Nephron progenitor cell (in vitro differentiated cells): ENCODE measurements at regions not wholly inside any gene's neighbourhood (a gene's known extent, or its start where the extent isn't known, plus 50 kb on each side); places are given as distances from the start of the nearest gene placed in this dataset.
"Not testable (repeated sequence)": the region's sequence is repeated elsewhere in the genome, so short reads cannot be mapped to it uniquely, and the experiment has no call there.

Experiments used
- DNase-seq: peaks from one replicate; pipeline ENCODE4 v3.0.0; 2021
- H3K27ac Mint-ChIP-seq: 2 replicates; pipeline ENCODE4 v1.8.0; 2021; ENCODE audit warnings: mild to moderate bottlenecking, moderate library complexity, mixed read lengths
- H3K27me3 Mint-ChIP-seq: 2 replicates; pipeline ENCODE4 v1.8.0; 2021; ENCODE audit warnings: mild to moderate bottlenecking, low read depth, mixed read lengths; ENCODE audit not compliant: poor library complexity
- H3K36me3 Mint-ChIP-seq: 2 replicates; pipeline ENCODE4 v1.8.0; 2021; ENCODE audit warnings: low read depth, mixed read lengths
- H3K4me1 Mint-ChIP-seq: 2 replicates; pipeline ENCODE4 v1.8.0; 2021; ENCODE audit warnings: mixed read lengths
- H3K4me3 Mint-ChIP-seq: 2 replicates; pipeline ENCODE4 v1.8.0; 2021; ENCODE audit warnings: mild to moderate bottlenecking, moderate library complexity, mixed read lengths
- H3K9me3 Mint-ChIP-seq: 2 replicates; pipeline ENCODE4 v1.8.0; 2021; ENCODE audit warnings: mild to moderate bottlenecking, moderate library complexity, mixed read lengths
- CTCF ChIP-seq: fragments of 200-600 bp; sonication (generic); IDR thresholded peaks from 2 replicates; pipeline ENCODE4 v1.5.0; 2021; ENCODE audit warnings: antibody characterized with exemption

DNA sequence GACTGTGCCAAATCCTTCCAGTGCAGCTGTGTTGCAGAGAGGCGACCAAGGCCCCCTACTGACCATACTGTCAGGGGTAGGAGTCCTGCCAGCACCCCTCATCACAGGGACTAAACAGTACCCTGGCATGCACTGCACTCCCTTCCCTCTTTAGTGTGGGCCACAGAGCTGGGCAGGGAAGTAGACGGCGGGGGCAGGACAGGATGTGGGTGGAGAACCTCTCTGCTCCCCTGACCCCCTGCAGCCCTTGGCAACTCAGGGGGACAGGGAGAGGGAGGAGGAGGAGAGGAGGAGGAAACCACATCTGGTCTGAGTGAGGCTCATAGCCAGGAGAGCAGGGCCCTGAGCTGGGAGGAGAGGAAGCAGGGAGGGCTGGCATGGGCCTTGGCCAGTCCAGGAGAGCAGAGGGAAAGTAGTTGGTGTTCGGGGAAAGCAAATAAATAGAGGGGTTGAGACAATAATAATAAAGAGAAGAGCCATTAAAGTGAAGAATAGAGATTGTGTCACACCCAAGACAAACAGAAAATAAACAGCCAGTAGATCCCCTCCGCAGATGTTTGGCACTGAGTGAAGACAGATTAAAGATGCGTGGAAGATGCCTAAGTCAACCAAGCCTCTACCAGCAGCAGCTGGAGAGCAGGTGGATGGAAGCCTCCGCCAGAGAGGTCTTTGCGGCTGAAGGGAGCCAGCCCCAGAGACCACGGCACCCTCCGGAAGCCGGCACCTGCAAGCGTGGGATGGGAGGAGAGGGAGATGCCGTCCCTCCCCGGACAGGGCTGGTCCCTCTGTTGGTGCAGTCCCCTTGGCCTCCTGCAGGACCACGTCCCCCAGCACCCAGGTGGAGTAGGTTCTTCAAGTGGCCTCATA lies 61.5 kb downstream of the RPUSD4 start:
- Mint-ChIP-seq H3K4me3 (no peak overlapping the region), H3K27me3 (peaks cover 9% of the 10 kb centered on the region), H3K9me3 (peaks cover 25% of the 10 kb centered on the region), H3K4me1 (peaks cover 89% of the 10 kb centered on the region), H3K36me3 (peaks cover 12% of the 10 kb centered on the region), H3K27ac (no peak overlapping the region)
- no peak for DNase-seq
- TF ChIP-seq CTCF, result no peak

DNA sequence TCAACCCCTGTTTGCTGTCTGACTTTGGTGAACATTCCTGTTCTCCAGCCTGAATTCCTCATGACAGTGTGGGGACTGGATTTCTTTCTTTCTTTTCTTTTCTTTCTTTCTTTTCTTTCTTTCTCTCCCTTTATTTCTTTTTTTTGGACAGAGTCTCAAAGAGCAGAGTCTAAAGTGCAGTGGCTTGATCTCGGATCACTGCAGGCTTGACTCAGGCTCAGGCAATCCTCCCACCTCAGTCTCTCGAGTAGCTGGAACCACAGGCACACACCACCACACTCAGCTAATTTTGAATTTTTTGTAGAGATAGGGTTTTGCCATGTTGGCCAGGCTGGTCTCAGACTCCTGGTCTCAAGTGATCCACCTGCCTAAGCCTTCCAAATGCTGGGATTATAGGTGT lies 63.1 kb downstream of the RPUSD4 start:
- H3K27ac Mint-ChIP-seq, result peak overlapping the region; percentile 96

GRCh38 chr11:126147208-126148111 lies 64.0 kb downstream of the RPUSD4 start:
- peaks cover 71% of the 10 kb centered on the region for H3K4me1 Mint-ChIP-seq
- no peak for DNase-seq
- peak overlapping the region; percentile 96 for H3K27ac Mint-ChIP-seq
- peaks cover 14% of the 10 kb centered on the region for H3K9me3 Mint-ChIP-seq
- peaks cover 7% of the 10 kb centered on the region for H3K27me3 Mint-ChIP-seq
- no peak for TF ChIP-seq CTCF
- peaks cover 12% of the 10 kb centered on the region for H3K36me3 Mint-ChIP-seq
- peak overlapping the region; percentile 57 for H3K4me3 Mint-ChIP-seq

More for the DNA sequence above, 63.1 kb downstream of the RPUSD4 start:
- DNase-seq, result no peak
- H3K36me3 Mint-ChIP-seq, result peaks cover 12% of the 10 kb centered on the region
- H3K27me3 Mint-ChIP-seq, result peaks cover 7% of the 10 kb centered on the region
- H3K9me3 Mint-ChIP-seq, result peaks cover 20% of the 10 kb centered on the region
- no peak for TF ChIP-seq CTCF
- peaks cover 76% of the 10 kb centered on the region for H3K4me1 Mint-ChIP-seq
- peak overlapping the region; percentile 57 for H3K4me3 Mint-ChIP-seq

DNA sequence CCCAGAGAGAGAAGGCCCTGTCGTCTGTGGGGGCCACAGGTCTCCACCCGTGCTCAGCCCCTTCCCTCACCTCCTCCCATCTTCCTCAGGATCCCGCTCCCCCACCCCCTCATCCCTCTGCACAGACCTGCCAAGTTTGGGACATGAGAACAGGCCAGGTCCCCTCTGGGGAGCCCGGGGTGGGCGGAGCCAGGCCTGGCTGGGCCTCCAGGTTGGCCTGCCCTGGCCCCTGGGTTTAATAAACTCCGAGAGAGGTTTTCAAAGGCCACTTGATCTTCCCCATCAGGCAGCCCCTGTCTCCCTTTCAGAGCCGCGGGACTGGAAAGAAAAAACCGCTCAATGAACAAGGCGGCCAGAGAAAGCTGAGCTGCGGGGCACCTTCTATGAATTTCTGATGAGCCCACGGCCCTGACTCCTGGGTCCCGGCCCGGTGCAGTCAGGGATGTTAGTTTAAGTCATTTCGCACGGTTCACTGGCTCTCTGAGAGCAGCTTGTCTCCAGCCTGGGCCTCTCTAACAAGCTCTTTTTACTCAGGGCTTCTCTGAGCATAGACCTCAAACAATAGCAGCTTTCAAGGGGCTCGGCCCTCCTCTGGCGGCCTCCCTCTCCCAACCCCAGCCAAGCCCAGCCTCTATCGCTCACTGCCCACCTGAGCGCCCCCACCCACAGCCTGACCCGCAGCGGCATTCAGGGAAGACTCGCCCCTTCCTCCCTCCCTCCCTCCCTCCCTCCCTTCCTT lies 64.8 kb downstream of the RPUSD4 start:
- no peak for TF ChIP-seq CTCF
- Mint-ChIP-seq H3K27me3 (peaks cover 12% of the 10 kb centered on the region), H3K36me3 (peaks cover 4% of the 10 kb centered on the region), H3K4me3 (peak overlapping the region; percentile 32), H3K9me3 (peaks cover 5% of the 10 kb centered on the region), H3K27ac (peak overlapping the region; percentile 94), H3K4me1 (peaks cover 64% of the 10 kb centered on the region)
- peak; percentile 63 for DNase-seq

- no peak for DNase-seq
Observed at GRCh38 chr11:126145954-126146353, 65.5 kb downstream of the RPUSD4 start.

GRCh38 chr11:126143491-126143890 lies 68.0 kb downstream of the RPUSD4 start:
- not testable (repeated sequence) for H3K9me3 Mint-ChIP-seq, H3K27ac Mint-ChIP-seq, DNase-seq, H3K36me3 Mint-ChIP-seq, H3K4me3 Mint-ChIP-seq
- Mint-ChIP-seq H3K27me3 (peaks cover 17% of the 10 kb centered on the region), H3K4me1 (peaks cover 65% of the 10 kb centered on the region)

More at GRCh38 chr11:126145954-126146353, 65.5 kb downstream of the RPUSD4 start:
- Mint-ChIP-seq H3K36me3 (no peaks in the 10 kb centered on the region), H3K27ac (no peak overlapping the region), H3K27me3 (peaks cover 12% of the 10 kb centered on the region), H3K9me3 (no peaks in the 10 kb centered on the region), H3K4me1 (peaks cover 64% of the 10 kb centered on the region), H3K4me3 (no peak overlapping the region)
- no peak for TF ChIP-seq CTCF
